ENCODE measurements at regions not wholly inside any gene's neighbourhood (a gene's known extent, or its start where the extent isn't known, plus 50 kb on each side); places are given as distances from the start of the nearest gene placed in this dataset.

- TF ChIP-seq CDX4 (CRISPR knock-in tag; IDR thresholded peaks at IDR 0.05; ENCODE audit: borderline replicate concordance) (no peak), JAZF1 (CRISPR knock-in tag; IDR thresholded peaks at IDR 0.05) (no peak), E2F5 (CRISPR knock-in tag; IDR thresholded peaks at IDR 0.05) (no peak), PREB (CRISPR knock-in tag; IDR thresholded peaks at IDR 0.05; ENCODE audit: borderline replicate concordance) (no peak)
These were observed 315.5 kb downstream of the NSUN3 start (continued) for GRCh38 chr3:94378322-94378721.

GRCh38 chr3:94379264-94379663, 316.4 kb downstream of the NSUN3 start:
- Mint-ChIP-seq H3K27ac (no peak overlapping the region), H3K27me3 (ENCODE audit: low read depth) (no peaks in the 10 kb centered on the region; the same call in 1 of the 2 replicates), H3K4me1 (peaks cover 26% of the 10 kb centered on the region), H3K36me3 (no peaks in the 10 kb centered on the region), H3K9me3 (no peaks in the 10 kb centered on the region), H3K4me3 (no peak overlapping the region)
- DNase-seq (ENCODE audit: low spot score) (no peak), ATAC-seq (no peak)
- TF ChIP-seq CREM (CRISPR knock-in tag; IDR thresholded peaks at IDR 0.05) (no peak), AR (CRISPR knock-in tag; IDR thresholded peaks at IDR 0.05) (no peak), IRF2 (CRISPR knock-in tag; IDR thresholded peaks at IDR 0.05; ENCODE audit: borderline replicate concordance, low read depth) (no peak), TCF7 (CRISPR knock-in tag; IDR thresholded peaks at IDR 0.05; ENCODE audit: low read depth) (no peak), OVOL2 (CRISPR knock-in tag; IDR thresholded peaks at IDR 0.05; ENCODE audit: borderline replicate concordance) (no peak), ARID4B (CRISPR knock-in tag; IDR thresholded peaks at IDR 0.05; ENCODE audit: borderline replicate concordance) (no peak), ZNF281 (CRISPR knock-in tag; IDR thresholded peaks at IDR 0.05) (no peak), ATF1 (CRISPR knock-in tag; IDR thresholded peaks at IDR 0.05) (no peak), ZNF138 (CRISPR knock-in tag; conservative IDR thresholded peaks at IDR 0.05) (no peak), SMAD4 (CRISPR knock-in tag; IDR thresholded peaks at IDR 0.05) (no peak)
- POLR2A ChIA-PET, result no interaction called here
- CTCF ChIA-PET, result no interaction called here

Data from WTC11 (cell line).